HG03103 (cell line): ENCODE measurements at regions not wholly inside any gene's neighbourhood (a gene's known extent, or its start where the extent isn't known, plus 50 kb on each side); places are given as distances from the start of the nearest gene placed in this dataset.
"Not testable (repeated sequence)": the region's sequence is repeated elsewhere in the genome, so short reads cannot be mapped to it uniquely, and the experiment has no call there.

Source experiments
- ATAC-seq: cut with Tn5 transposase; IDR thresholded peaks from one replicate; pipeline ENCODE4 v1.9.1; 2021; ENCODE audit warnings: low read depth; ENCODE audit not compliant: unreplicated experiment

- ATAC-seq: no peak
Measured at GRCh38 chr6:112947507-112947906, 600.4 kb downstream of the RFPL4B start.

GRCh38 chr6:112951829-112952228, 604.7 kb downstream of the RFPL4B start:
- ATAC-seq: no peak

DNA sequence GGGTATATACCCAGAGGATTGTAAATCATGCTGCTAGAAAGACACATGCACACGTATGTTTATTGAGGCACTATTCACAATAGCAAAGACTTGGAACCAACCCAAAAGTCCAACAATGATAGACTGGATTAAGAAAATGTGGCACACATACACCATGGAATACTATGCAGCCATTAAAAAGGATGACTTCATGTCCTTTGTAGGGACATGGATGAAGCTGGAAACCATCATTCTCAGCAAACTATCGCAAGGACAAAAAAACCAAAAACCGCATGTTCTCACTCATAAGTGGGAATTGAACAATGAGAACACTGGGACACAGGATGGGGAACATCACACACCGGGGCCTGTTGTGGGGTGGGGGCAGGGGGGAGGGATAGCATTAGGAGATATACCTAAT, 608.6 kb downstream of the RFPL4B start:
- ATAC-seq: not testable (repeated sequence)

GRCh38 chr6:112956696-112957535, 609.8 kb downstream of the RFPL4B start:
- no peak for ATAC-seq

- ATAC-seq: no peak
Measured at GRCh38 chr6:112957536-112957916, 610.4 kb downstream of the RFPL4B start.

- ATAC-seq: not testable (repeated sequence)
Measured at GRCh38 chr6:112960130-112960529, 613.0 kb downstream of the RFPL4B start.

GRCh38 chr6:112967974-112968373, 620.8 kb downstream of the RFPL4B start:
- no peak for ATAC-seq

DNA sequence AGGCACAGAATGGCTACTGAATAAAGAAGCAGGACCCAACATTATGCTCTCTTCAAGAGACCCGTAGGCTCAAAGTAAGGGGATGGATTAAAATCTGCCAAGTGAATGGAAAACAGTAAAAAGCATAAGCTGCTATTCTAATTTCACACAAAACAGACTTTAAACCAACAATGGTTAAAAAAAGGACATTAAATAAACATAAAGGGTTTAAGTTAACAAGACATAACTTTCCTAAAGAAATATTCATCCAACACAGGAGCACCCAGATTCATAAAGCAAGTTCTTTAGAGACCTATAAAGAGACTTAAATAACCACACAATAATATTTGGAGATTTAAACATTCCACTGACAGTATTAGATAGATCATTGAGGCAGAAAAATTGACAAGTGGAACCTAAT, 624.5 kb downstream of the RFPL4B start:
- no peak for ATAC-seq

DNA sequence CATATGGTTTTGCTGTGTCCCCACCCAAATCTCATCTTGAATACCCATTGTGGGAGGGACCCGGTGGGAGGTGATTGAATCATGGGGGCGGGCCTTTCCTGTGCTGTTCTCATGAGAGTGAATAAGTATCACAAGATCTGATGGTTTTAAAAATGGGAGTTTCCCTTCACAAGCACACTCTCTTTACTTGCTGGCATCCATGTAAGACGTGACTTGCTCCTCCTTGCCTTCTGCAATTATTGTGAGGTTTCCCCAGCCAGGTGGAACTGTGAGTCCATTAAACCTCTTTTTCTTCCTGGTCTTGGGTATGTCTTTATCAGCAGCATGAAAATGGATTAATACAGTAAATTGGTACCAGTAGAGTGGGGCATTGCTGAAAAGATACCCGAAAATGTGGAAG, 627.8 kb downstream of the RFPL4B start:
- ATAC-seq: not testable (repeated sequence)

DNA sequence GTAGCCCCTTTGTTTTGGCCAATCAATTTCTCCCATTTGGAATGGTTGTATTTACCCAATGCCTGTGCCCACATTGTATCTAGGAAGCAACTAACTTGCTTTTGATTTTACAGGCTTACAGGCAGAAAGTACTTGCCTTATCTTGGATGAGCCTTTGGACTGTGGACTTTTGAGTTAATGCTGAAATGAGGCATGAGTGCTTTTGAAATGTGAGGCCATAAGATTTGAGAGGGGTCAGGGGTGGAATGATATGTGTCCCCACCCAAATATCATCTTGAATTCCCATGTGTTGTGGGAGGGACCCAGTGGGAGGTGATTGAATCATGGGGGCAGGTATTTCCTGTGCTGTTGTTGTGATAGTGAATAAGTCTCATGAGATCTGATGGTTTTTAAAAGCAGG, 629.4 kb downstream of the RFPL4B start:
- ATAC-seq: not testable (repeated sequence)

DNA sequence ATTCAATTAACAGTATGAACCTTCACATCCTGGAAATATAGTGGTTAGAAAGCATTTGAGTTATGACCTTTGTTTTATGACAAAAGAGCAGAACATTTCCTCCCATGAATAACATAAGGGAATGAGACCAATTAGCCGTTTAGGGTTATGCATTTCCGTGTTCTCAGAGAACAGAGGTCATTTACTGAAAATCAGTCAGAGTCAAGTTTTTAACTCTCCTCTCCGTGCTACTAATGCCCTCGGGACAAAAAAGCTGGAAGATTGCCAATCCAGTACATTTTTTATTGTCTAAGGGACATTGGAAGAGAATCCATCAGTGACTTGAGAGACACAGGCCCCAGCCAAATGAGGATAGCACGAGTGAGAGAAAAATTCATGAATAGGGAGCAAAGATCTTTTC, 632.7 kb downstream of the RFPL4B start:
- ATAC-seq: no peak

GRCh38 chr6:112980676-112981075, 633.5 kb downstream of the RFPL4B start:
- ATAC-seq: no peak

DNA sequence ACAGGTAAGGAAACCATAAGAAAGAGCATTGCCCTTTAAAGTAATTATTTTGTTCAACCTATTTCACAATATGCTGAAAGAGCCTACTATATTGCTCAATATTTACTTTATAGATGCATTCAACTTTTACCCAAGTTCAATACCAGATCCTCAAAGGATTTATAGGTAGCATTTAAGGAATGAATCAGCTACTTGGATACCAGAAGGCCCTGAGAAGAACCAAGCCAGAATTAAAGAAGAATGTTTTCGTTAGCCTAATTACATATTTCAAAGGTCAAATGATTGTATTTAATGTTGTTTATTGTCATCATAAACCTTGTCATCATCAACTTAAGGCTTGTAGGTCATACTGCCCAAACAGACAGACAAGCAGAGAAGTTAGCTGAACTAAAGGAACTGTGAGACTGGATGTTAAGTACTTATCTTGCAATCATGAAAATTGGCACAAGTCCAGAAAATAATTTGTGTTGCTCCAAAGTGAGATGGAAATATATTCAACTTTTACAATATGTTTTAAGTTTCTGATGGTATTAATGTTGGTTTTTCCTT, 636.7 kb downstream of the RFPL4B start:
- ATAC-seq: no peak

DNA sequence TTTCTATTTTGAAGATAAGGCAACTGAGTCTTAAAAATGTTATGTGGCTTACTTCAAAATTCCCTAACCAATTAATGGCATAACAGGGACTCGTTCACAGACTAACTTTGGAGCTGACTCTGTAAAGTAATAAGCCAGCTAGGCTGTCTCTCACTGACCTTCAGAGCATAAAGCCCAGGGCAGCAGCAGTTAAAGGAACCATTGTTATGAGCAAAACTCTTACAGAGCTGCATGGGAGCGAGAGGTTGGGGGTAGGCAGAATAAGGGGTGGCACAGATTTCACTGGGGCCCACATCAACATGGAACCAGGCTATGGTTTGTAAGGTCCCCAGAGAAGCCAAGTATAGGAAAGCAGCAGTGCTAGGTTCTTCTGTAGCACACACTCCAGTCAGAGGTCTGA, 637.8 kb downstream of the RFPL4B start:
- ATAC-seq: no peak

GRCh38 chr6:112986321-112986720, 639.2 kb downstream of the RFPL4B start:
- no peak for ATAC-seq

DNA sequence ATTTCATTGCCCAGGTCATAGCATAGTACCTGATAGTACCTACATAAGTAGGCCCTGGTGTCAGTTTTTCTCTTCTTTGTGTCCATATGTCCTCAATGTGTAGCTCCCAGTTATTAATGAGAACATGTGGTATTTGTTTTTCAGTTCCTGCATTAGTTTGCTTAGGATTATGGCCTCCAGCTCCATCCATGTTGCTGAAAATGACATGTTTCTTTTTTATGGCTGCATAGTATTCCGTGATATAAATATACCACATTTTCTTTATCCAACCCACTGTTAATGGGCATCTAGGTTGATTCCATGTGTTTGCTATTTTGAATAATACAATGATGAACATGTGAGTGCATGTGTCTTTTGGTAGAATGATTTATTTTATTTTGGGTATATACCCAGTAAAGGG, 641.6 kb downstream of the RFPL4B start:
- no peak for ATAC-seq

GRCh38 chr6:112990971-112991370, 643.8 kb downstream of the RFPL4B start:
- no peak for ATAC-seq

- ATAC-seq: no peak
Measured at GRCh38 chr6:112991912-112992311, 644.8 kb downstream of the RFPL4B start.

- ATAC-seq: no peak
Measured at GRCh38 chr6:112997421-112998085, 650.4 kb downstream of the RFPL4B start.

DNA sequence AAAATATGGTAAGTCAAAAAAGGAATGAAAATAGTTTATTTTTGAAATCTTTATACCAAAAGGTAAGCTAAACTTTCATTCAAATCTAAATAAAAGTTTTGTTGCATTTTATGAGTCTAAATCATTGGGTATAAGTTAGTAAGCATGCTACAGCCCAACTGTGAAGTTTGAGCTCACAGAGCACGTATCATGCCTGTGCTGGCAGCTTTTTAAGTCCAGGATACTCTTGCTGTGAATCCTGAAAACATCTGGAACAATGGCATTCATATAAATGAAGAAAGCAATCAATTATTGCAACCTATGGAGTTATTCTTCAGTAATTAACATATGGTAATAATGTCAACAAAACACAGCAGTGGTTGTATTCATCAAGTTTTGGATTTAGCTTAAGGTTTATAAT, 656.9 kb downstream of the RFPL4B start:
- no peak for ATAC-seq

DNA sequence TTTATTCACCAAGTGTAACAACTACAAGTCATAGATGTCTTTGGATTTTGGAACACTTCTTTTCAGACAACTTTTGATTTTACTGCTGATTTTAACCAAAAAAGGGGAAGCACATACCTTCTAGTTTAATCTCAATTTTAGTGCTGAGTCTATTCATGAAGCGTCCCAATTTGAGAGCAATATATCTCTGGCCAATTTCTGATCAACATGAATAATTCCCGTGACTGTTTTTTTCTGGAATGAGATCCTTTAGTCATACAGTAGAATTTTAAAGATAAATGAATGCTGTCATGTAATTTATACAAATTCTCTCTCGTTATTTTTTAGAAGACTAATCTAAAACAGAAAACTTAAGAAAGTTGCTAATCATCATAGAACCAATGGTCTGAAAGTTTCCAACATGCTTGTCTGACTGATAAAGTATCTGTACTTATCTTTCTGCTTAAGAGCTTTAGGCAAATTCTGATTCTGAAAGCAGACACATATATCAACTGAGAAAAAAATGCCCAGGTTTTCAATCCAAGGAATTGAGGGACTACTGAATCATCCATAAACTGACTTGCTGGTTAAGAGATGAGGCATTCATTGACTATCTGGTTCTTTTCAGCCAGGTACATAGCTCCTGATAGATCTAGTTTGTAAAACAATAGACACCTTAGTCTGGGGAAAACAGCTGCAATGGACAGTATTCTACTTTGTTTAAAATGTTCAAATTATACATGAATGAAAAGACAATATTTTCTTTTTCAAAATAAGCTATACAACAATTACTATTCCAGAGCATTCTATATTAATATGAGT, 657.5 kb downstream of the RFPL4B start:
- no peak for ATAC-seq
